ENCODE measurements at regions not wholly inside any gene's neighbourhood (a gene's known extent, or its start where the extent isn't known, plus 50 kb on each side); places are given as distances from the start of the nearest gene placed in this dataset.

DNA sequence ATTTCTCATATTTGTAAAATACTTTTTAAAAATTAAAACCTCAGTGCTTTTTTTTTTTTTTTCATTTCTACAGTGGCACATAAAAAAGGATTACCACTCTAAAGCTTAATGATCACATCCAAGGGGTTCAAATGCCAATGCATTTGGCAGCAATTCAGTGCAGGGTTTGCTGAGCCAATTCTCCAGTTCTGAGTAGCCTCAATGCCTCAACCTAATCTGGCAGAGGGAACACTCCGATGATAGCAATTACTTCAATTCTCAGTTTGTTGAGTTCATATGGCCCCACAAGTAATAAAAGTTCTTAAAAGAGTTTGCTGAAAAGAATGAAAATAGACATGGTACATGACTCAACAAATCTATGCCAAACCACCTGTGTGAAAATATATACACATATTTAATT lies 79.3 kb upstream of the RBMS3 start:
- no peak for DNase-seq

- DNase-seq, result no peak
These were observed 78.5 kb upstream of the RBMS3 start for GRCh38 chr3:29202378-29202777.

DNA sequence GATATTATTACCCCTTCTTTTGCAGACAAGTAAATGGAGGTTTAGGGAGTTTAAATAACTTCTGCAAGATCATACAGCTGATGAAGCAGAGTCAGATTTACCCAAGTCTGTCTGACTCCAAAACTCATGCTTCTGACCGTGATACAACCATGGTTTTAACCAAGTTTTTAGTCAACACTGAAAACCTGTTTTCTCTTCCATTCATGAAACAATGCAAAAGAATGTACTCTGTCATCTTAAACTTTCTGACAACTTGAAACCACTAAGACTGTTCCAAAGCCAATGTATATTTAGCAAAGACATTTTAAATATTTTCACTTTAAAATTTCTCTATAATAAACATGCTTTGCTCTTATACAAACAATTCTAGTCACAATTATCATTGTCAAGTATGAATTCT lies 77.0 kb upstream of the RBMS3 start:
- DNase-seq, result no peak

DNA sequence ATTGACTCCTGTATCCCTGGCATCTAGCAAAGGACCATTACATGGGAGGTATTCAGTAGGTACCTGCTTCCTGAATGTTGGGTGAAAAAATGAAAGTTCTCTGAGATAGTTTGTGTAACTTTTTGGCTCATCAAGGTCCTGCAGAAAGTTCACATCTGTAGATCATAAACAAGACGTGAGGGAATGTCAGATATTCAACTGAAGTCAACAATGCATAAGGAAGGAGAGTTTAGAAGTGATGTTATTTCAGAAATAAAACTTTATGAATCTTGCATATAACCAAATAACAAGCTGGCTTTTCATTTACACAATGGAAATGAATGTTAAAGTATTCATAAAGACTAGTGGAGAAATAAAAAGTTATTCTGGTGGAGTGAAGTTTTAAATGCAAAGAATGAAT lies 73.4 kb upstream of the RBMS3 start:
- DNase-seq, result no peak

- peak; percentile 14 for DNase-seq
These were observed 68.0 kb upstream of the RBMS3 start for GRCh38 chr3:29212789-29213433.

DNA sequence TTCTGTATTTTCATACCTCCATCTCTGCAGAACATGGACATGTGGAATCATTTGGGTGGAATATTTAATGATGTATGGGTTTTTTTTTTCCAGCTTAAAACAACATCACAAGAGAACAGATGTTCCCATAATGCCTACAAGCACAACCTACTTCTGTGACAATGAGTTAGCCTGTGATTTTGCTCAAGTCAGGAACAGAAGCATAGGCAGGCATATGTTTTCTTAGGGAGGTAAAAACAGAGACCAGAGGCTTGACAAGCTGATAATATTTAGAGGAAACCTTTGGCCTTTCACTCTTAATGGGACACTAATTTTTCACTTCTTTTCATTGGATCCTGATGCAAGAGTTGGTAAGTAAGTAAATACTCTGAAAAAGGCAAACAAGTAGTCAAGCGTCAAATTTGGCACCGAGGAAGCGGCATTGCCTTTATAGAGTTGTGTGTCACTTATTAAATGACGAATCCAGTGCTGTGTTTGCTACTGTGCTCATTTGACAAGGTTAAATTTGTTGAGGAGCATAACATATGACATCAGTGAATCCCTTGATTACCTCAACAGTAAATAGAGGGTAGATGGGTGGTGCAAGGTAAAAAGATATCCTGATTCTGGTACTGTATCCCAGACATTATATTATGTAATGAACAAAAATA lies 66.7 kb upstream of the RBMS3 start:
- peak; percentile 85 for DNase-seq

GRCh38 chr3:29215948-29216347 lies 64.9 kb upstream of the RBMS3 start:
- DNase-seq, result no peak

GRCh38 chr3:29226706-29227105 lies 54.2 kb upstream of the RBMS3 start:
- no peak for DNase-seq

DNA sequence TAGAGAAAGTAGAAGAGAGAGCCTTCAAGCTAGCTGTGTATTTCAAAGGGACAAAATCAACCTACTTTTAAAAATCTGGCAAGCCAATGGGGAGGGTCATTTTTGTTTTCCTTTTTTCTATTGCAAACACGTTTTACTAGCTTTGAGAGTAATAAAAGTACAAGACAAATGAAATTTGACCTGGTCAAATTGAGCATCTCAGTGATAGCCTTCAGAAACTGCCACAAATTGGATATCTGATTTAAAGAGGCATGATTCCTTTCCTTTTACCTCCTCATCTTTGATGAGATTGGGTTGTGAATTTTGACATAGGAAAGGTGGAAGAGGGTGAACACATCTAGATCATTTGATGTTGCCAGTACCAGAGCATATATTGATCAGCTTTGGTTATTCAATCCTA lies 53.6 kb upstream of the RBMS3 start:
- DNase-seq, result no peak

Measured in NCI-H2171 treated with DMSO at 0.1 percent for 48 hours (cell line).